IPS-NIHi11 (cell line): ENCODE measurements at regions not wholly inside any gene's neighbourhood (a gene's known extent, or its start where the extent isn't known, plus 50 kb on each side); places are given as distances from the start of the nearest gene placed in this dataset.

ENCODE experiments used
- DNase-seq: peaks from one replicate; pipeline ENCODE4 v3.0.0; 2012; ENCODE audit warnings: mixed read lengths, low spot score

GRCh38 chr13:111893607-111894443, 173.1 kb upstream of the SOX1 start:
- no peak for DNase-seq

DNA sequence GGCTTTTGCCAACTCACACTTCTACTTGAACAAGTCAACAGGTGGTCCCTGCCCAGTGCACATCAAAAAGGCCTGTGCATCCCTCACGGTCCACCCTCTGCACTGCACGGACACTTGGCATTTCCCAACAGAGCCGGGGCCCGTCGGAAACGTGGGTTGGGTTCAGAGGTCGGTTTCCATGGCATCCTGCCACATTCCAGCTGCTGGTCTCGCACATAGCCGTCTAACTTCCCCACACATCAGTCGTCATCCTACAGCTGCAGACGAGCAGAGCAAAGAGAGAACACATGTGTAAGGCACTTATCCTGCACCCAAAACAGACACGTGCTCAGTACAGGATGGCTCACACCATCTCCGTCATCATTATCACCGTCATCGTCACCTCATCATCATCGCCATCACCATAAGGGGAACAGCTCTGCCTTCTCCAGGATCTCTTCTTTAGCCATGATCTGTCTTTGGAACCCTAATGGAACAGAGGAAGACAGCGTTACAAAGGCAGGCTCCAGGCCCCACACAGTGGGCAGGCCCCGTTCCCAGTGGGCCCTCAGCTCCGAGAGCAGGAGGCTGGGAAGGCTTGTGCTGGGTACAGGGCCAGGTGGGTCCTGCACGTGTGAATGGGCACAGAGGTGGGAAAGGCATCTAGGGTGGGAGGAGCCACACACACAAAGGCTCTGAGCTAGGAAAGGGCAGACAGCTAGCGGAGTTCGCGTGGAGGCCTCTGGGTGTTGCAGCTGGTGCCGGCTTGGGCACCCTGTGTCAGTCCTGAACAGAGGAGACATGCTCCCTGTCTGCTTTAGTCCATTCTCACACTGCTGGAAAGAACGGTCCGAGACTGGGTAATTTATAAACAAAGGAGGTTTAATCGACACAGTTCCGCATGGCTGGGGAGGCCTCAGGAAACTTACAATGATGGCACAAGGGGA, 170.8 kb upstream of the SOX1 start:
- DNase-seq = no peak

DNA sequence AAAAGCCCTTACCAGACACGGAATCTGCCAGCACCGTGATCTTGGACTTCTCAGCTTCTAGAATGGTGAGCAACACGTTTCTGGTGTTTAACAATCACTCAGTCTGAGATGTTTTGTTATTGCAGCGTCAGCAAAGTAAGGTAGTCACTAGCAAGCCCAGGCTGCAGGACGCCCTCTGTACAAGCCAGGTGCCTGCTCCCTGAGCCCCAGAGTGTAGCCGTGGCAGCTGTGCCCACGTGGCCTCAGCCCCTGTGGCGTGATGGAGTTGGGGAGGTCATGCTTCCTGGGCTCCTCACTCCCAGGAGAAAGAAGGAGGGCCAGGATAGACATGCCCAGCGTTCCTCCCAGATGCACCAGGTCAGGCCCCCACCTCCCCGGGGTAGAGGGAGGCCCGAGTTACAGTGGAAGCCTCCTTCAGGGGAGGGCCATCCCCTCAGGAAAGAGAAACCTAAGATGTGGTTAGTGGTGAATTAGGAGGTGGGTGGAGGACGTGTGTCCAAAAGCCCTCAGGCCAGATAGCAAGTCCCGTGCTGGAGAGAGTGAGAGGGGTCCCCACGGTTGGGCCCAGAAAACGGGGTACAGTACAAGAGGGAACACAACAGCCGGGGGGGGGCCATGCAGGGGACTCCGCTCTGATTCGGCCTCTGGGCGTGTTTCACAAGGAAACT, 169.6 kb upstream of the SOX1 start:
- DNase-seq = no peak

DNA sequence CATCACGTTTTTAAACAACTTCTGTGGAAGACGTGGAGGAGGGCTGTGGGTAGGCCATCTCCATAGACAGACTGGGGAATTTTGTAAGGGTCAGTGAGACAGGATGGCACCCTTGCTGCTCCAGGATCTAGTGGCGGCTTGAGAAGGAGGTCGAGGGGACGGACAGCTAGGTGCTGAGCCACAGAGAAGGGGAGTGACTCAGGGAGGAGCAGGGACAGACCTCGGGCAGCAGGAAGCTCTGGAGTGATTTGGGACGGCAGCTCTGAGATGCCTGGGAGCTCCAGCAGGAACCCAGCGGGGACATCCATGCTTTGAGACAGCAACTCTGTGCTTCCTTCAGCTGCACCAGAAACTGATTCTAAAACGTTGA, 169.1 kb upstream of the SOX1 start:
- no peak for DNase-seq

GRCh38 chr13:111898956-111899713, 167.8 kb upstream of the SOX1 start:
- no peak for DNase-seq

- no peak for DNase-seq
Observed at GRCh38 chr13:111899714-111900389, 167.1 kb upstream of the SOX1 start.

GRCh38 chr13:111900390-111901131, 166.4 kb upstream of the SOX1 start:
- no peak for DNase-seq

DNA sequence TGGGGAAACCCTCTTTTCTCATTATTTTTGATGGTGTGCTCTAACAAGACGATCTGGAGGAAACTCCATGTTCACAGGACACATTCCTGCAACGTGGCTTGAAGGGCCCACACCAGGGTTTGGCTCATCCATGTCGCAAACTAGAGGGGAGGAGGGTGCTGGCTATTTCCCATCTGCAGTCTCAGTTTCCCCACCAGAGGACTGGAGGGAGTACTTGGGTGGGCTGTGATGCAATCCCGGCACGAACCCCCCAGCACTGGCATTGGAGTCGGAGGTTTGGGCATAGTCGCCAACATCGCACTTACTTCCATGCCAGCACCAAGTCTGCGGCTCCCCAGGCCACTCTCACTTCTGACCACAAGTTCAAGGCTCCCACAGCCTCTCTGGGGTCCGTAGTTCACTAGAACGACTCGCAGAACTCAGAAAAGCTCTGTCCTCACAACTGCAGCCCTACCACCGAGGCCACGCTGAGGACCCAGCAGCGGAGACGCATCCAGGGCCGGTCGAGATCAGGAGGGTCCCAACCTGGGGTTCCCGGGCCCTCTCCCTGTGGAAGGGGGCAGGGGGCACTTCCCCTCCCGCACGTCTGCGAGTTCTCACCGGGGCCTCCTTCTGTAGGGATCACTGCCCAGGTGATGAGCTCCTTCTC, 165.6 kb upstream of the SOX1 start:
- DNase-seq = no peak

DNA sequence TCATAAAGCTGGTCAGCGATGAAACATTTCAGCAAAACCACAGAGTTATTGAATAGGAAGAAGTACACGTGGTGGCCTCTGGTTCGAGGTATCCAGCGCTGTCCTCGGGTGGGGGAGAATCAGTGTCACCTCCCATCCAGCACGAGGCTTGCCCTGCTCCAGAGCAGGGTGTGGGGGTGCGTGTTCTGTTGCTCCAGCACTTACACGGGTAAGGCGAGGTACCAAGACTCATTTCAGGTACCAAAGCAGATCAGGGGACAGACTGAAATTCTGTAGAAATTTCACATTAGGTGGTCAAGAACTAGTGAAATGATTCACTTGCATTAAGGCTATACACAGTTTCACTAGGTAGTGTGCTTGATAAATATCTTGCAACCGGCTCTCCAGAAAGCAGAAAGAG, 164.2 kb upstream of the SOX1 start:
- no peak for DNase-seq

DNA sequence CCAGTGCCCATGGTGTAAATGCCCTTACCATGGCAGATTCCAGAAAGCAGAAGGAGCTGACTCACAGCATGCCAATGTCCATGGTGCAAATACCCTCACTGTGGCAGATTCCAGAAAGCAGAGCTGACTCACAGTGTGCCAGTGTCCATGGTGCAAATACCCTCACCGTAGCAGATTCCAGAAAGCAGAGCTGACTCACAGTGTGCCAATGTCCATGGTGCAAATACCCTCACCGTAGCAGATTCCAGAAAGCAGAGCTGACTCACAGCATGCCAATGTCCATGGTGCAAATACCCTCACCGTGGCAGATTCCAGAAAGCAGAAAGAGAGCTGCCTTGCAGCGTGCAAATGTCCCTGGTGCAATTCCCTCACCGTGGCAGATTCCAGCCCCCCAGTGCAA, 163.8 kb upstream of the SOX1 start:
- no peak for DNase-seq

- no peak for DNase-seq
Observed at GRCh38 chr13:111904166-111904565, 162.8 kb upstream of the SOX1 start.

- DNase-seq = peak; percentile 54
Observed at GRCh38 chr13:111904701-111905608, 162.0 kb upstream of the SOX1 start.

DNA sequence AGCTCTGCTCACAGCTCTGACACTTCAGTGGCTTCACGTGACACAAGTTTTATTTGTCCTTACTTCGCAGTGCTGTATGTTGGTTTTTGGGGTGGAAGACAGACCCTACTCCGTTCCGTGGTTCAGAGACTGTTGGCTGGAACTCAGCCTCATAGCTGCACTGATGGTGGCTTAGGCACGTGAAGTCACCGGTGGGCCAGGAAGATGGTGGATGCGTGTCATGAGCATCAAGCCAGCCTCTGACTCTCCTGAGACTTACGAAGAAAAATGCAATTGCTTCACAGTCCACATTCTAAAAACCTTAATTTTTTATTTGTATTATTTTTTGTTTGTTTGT, 161.4 kb upstream of the SOX1 start:
- no peak for DNase-seq

GRCh38 chr13:111906306-111906705, 160.6 kb upstream of the SOX1 start:
- DNase-seq = no peak

- no peak for DNase-seq
Observed at GRCh38 chr13:111906816-111907215, 160.1 kb upstream of the SOX1 start.

- no peak for DNase-seq
Observed at GRCh38 chr13:111907341-111907880, 159.5 kb upstream of the SOX1 start.

- no peak for DNase-seq
Observed at GRCh38 chr13:111908361-111908760, 158.6 kb upstream of the SOX1 start.

DNA sequence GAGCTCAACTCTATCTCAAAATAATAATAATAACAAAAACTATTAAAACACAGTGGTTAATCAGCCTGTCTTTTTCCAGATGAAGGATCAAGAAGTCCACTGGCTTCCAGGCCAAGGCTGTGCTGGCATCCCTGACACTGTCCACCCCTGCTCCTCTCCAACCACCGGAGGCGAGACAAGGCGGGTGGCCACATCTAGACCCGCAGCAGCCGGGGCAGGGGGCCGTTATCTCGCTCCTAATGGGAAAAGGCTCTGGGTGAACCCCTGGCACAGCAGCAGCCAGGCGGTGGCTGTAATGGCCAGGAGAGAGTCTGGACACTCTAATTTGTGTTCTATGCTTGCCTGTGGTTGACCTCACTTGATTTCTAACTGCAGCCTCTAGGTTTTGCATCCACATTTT, 158.0 kb upstream of the SOX1 start:
- no peak for DNase-seq

- DNase-seq = no peak
Observed at GRCh38 chr13:111909501-111909900, 157.4 kb upstream of the SOX1 start.
